Thymus (tissue), 11 donors: ENCODE measurements at regions not wholly inside any gene's neighbourhood (a gene's known extent, or its start where the extent isn't known, plus 50 kb on each side); places are given as distances from the start of the nearest gene placed in this dataset.
"Not testable (repeated sequence)": the region's sequence is repeated elsewhere in the genome, so short reads cannot be mapped to it uniquely, and the experiment has no call there.

Experiments
- DNase-seq, 9 donors: peaks; one replicate each; pipeline ENCODE4 v3.0.0-alpha.2; 2013; ENCODE audit warnings: low spot score in 9 of 9, low read depth in 6 of 9, missing footprints in 1 of 9
- H3K27ac ChIP-seq, 2 donors: one replicate each; pipeline ENCODE4 v1.5.1; 2013; ENCODE audit warnings: control low read depth in 1 of 2, low read depth in 1 of 2, low read length in 1 of 2, mild to moderate bottlenecking in 1 of 2, moderate library complexity in 1 of 2
- H3K27me3 ChIP-seq, 2 donors: one replicate each; pipeline ENCODE4 v1.5.1; 2013; ENCODE audit warnings: low read length in 1 of 2; ENCODE audit not compliant: control insufficient read depth in 2 of 2, insufficient read depth in 1 of 2
- H3K36me3 ChIP-seq, 2 donors: one replicate each; pipeline ENCODE4 v1.5.1; 2013; ENCODE audit warnings: low read length in 1 of 2, mild to moderate bottlenecking in 1 of 2, moderate library complexity in 1 of 2; ENCODE audit not compliant: control insufficient read depth in 2 of 2, insufficient read depth in 2 of 2
- H3K4me1 ChIP-seq, 2 donors: one replicate each; pipeline ENCODE4 v1.5.1; 2013; ENCODE audit warnings: low read length in 2 of 2; ENCODE audit not compliant: control insufficient read depth in 2 of 2, insufficient read depth in 2 of 2
- H3K4me3 ChIP-seq, 2 donors: one replicate each; pipeline ENCODE4 v1.5.1; 2013; ENCODE audit warnings: low read length in 2 of 2, control low read depth in 1 of 2, mild to moderate bottlenecking in 1 of 2
- H3K9me3 ChIP-seq, 2 donors: one replicate each; pipeline ENCODE4 v1.5.1; 2013; ENCODE audit warnings: low read length in 1 of 2, mild to moderate bottlenecking in 1 of 2; ENCODE audit not compliant: control insufficient read depth in 2 of 2, insufficient read depth in 1 of 2
- WGBS: extraction: QIAGEN DNeasy Blood & Tissue Kit; methylation state at CpG from one replicate; pipeline ENCODE4 v1.1.7; 2013; 5-methylcytosine and 5-hydroxymethylcytosine counted together
- donor health status: healthy.

- DNase-seq, H3K36me3 ChIP-seq, H3K27ac ChIP-seq, H3K4me1 ChIP-seq, H3K27me3 ChIP-seq, H3K4me3 ChIP-seq, H3K9me3 ChIP-seq: not testable (repeated sequence)
- WGBS: 90% methylated on average over 4 of the region's 4 CpGs
Observed at GRCh38 chrX:5666689-5667088, 562.0 kb downstream of the NLGN4X start.

- no peaks in the 10 kb centered on the region for H3K36me3 ChIP-seq
- no peak overlapping the region for H3K27ac ChIP-seq
- H3K4me3 ChIP-seq: no peak overlapping the region
- H3K9me3 ChIP-seq: no peaks in the 10 kb centered on the region
- H3K27me3 ChIP-seq: no peaks in the 10 kb centered on the region
- H3K4me1 ChIP-seq: no peaks in the 10 kb centered on the region
- DNase-seq: no peak
Observed at GRCh38 chrX:5656544-5656943, 572.1 kb downstream of the NLGN4X start.

GRCh38 chrX:5650904-5651303, 577.8 kb downstream of the NLGN4X start:
- Histone ChIP-seq H3K9me3 (no peaks in the 10 kb centered on the region), H3K27ac (no peak overlapping the region), H3K36me3 (no peaks in the 10 kb centered on the region), H3K4me1 (no peaks in the 10 kb centered on the region), H3K4me3 (no peak overlapping the region), H3K27me3 (no peaks in the 10 kb centered on the region)
- 62% methylated on average over 3 of the region's 3 CpGs for WGBS
- DNase-seq: no peak

DNA sequence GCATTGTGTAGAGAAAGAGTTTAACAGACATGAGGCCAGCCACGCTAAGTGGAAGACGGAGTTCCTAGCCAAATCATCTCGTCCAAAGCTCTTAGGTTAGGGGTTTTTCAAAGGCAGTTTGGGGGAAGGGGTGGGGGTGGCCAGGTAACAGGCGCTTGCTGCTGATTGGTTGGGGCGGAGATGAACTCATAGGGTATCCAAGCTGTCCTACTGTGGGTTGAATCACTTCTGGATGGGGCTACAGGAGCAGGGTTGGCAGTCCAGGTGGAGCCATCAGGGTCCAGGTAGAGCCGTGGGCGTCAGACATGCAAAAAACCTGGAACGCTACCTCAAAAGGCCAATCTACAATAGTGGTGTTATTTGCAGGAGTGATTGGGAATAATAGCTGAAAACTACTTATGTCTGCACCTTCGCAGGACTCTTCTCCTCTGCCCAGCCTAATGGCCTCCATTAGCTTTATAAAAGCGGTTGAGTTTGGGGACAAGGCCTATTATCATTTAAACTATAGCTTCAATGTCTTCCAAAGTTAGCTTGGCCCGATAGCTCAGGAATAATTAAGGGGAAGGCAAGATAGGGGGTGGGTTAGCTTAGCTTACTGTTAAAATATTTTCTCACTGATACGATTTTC, 579.6 kb downstream of the NLGN4X start:
- Histone ChIP-seq H3K27me3 (no peaks in the 10 kb centered on the region), H3K9me3 (no peaks in the 10 kb centered on the region), H3K36me3 (no peaks in the 10 kb centered on the region), H3K4me3 (no peak overlapping the region), H3K27ac (no peak overlapping the region), H3K4me1 (no peaks in the 10 kb centered on the region)
- no peak for DNase-seq
- WGBS: 84% methylated on average over 12 of the region's 12 CpGs

DNA sequence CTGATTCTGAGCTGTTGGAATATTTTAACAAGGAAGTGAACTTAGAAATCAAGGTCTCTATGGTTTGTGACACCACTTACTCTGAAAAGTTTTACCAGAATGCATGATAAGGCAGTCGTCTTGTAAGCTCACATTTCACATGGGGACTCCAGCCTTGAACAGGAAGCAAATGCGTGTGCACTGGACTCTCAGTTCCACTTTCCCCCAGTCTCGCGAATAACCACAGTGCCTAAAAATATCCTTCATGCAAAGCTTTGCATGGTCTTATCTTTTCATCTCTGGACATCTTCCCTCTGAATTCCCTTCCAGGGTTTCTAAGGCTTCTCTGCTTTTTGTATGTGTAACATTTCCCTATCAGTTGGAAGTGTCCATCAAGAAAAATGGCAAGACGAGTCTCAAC, 581.8 kb downstream of the NLGN4X start:
- no peaks in the 10 kb centered on the region for H3K36me3 ChIP-seq
- H3K4me1 ChIP-seq: no peaks in the 10 kb centered on the region
- 15% methylated on average over 5 of the region's 5 CpGs for WGBS
- no peak overlapping the region for H3K27ac ChIP-seq
- H3K9me3 ChIP-seq: no peaks in the 10 kb centered on the region
- no peak for DNase-seq
- no peak overlapping the region for H3K4me3 ChIP-seq
- no peaks in the 10 kb centered on the region for H3K27me3 ChIP-seq

GRCh38 chrX:5644776-5645175, 583.9 kb downstream of the NLGN4X start:
- no peaks in the 10 kb centered on the region for H3K4me1 ChIP-seq
- no peaks in the 10 kb centered on the region for H3K36me3 ChIP-seq
- DNase-seq: no peak
- H3K27ac ChIP-seq: no peak overlapping the region
- no peaks in the 10 kb centered on the region for H3K27me3 ChIP-seq
- no peak overlapping the region for H3K4me3 ChIP-seq
- H3K9me3 ChIP-seq: no peaks in the 10 kb centered on the region
- WGBS: 74% methylated on average over 8 of the region's 8 CpGs

DNA sequence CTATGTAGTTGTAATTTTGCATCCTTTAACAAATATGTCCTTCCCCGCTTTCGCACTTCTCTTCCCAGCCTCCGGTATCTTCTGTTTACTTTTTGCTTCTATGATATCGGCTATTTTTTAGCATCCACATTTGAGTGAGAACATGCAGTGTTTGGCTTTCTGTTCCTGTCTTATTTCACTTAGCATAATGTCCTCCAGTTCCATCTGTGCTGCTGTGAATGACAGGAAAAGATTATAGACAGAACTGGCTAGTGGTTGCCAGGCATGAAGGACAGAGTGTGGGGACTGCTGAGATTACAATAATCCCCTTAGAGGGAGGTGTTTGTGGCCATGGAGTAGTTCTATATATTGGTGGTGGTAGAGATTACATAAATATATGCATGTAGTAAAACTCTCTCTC, 588.6 kb downstream of the NLGN4X start:
- H3K36me3 ChIP-seq: no peaks in the 10 kb centered on the region
- no peak for DNase-seq
- no peak overlapping the region for H3K27ac ChIP-seq
- no peak overlapping the region for H3K4me3 ChIP-seq
- H3K4me1 ChIP-seq: no peaks in the 10 kb centered on the region
- H3K9me3 ChIP-seq: no peaks in the 10 kb centered on the region
- 98% methylated on average over 4 of the region's 4 CpGs for WGBS
- H3K27me3 ChIP-seq: no peaks in the 10 kb centered on the region

GRCh38 chrX:5638572-5638971, 590.1 kb downstream of the NLGN4X start:
- Histone ChIP-seq H3K4me3 (no peak overlapping the region), H3K27ac (no peak overlapping the region), H3K4me1 (no peaks in the 10 kb centered on the region), H3K9me3 (no peaks in the 10 kb centered on the region), H3K27me3 (no peaks in the 10 kb centered on the region), H3K36me3 (no peaks in the 10 kb centered on the region)
- WGBS: 92% methylated on average over 7 of the region's 7 CpGs
- no peak for DNase-seq

- Histone ChIP-seq H3K9me3 (no peaks in the 10 kb centered on the region), H3K4me1 (no peaks in the 10 kb centered on the region), H3K27me3 (no peaks in the 10 kb centered on the region), H3K36me3 (no peaks in the 10 kb centered on the region), H3K27ac (no peak overlapping the region), H3K4me3 (no peak overlapping the region)
- no peak for DNase-seq
Observed at GRCh38 chrX:5632887-5633286, 595.8 kb downstream of the NLGN4X start.
